Myocyte (in vitro differentiated cells): ENCODE measurements at regions not wholly inside any gene's neighbourhood (a gene's known extent, or its start where the extent isn't known, plus 50 kb on each side); places are given as distances from the start of the nearest gene placed in this dataset.

Source experiments
- DNase-seq: peaks from one replicate; pipeline ENCODE4 v3.0.0-alpha.2; 2012; ENCODE audit warnings: low read depth

GRCh38 chr5:77846422-77847128 lies 70.4 kb upstream of the TBCA start:
- no peak for DNase-seq

GRCh38 chr5:77845324-77845646 lies 69.1 kb upstream of the TBCA start:
- no peak for DNase-seq

GRCh38 chr5:77844623-77845323 lies 68.6 kb upstream of the TBCA start:
- DNase-seq = no peak

- DNase-seq = no peak
Observed at GRCh38 chr5:77844373-77844622, 68.2 kb upstream of the TBCA start.

GRCh38 chr5:77843570-77844372 lies 67.6 kb upstream of the TBCA start:
- DNase-seq = no peak

GRCh38 chr5:77842243-77842642 lies 66.1 kb upstream of the TBCA start:
- DNase-seq = no peak

GRCh38 chr5:77841616-77842015 lies 65.5 kb upstream of the TBCA start:
- DNase-seq = peak; percentile 15

GRCh38 chr5:77840930-77841329 lies 64.8 kb upstream of the TBCA start:
- DNase-seq = no peak

- no peak for DNase-seq
Observed at GRCh38 chr5:77839691-77840090, 63.6 kb upstream of the TBCA start.

- DNase-seq = no peak
Observed at GRCh38 chr5:77832938-77833337, 56.8 kb upstream of the TBCA start.

- DNase-seq = no peak
Observed at GRCh38 chr5:77832166-77832770, 56.1 kb upstream of the TBCA start.

- no peak for DNase-seq
Observed at GRCh38 chr5:77828445-77828844, 52.3 kb upstream of the TBCA start.
